Fibroblast of skin of right biceps (primary cell): ENCODE measurements at regions not wholly inside any gene's neighbourhood (a gene's known extent, or its start where the extent isn't known, plus 50 kb on each side); places are given as distances from the start of the nearest gene placed in this dataset.

Source experiments
- DNase-seq: peaks from one replicate; pipeline ENCODE4 v3.0.0-alpha.2; 2013

GRCh38 chr4:151614561-151614960 is 146.2 kb downstream of the GATB start:
- DNase-seq: no peak

GRCh38 chr4:151618858-151619257 is 141.9 kb downstream of the GATB start:
- DNase-seq: no peak

GRCh38 chr4:151620066-151620465 is 140.7 kb downstream of the GATB start:
- DNase-seq: no peak
